GM19043 (cell line): ENCODE measurements at regions not wholly inside any gene's neighbourhood (a gene's known extent, or its start where the extent isn't known, plus 50 kb on each side); places are given as distances from the start of the nearest gene placed in this dataset.
"Not testable (repeated sequence)": the region's sequence is repeated elsewhere in the genome, so short reads cannot be mapped to it uniquely, and the experiment has no call there.

Source experiments
- ATAC-seq: cut with Tn5 transposase; IDR thresholded peaks from one replicate; pipeline ENCODE4 v1.9.1; 2021; ENCODE audit warnings: low read depth; ENCODE audit not compliant: unreplicated experiment

DNA sequence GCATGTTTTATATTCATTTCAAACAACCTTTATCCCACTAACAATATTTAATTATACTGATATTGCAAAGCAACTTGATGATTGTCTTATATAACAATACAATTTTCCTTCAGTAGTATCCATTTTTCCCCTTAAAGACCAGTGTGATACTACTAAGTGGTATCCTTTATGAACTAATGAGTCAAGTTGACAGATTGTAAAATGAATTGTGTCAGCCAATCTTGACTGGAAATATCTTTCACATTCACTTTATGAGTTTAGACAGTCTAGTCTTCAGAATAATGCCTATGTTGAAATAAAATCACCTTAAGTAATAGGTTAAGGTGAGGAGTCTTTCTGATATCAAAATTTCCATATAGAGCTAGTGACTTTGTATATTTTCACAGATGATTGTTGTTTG, 950.0 kb upstream of the CELF2 start:
- ATAC-seq: no peak

- not testable (repeated sequence) for ATAC-seq
Observed at GRCh38 chr10:10074847-10075246, 942.8 kb upstream of the CELF2 start.

DNA sequence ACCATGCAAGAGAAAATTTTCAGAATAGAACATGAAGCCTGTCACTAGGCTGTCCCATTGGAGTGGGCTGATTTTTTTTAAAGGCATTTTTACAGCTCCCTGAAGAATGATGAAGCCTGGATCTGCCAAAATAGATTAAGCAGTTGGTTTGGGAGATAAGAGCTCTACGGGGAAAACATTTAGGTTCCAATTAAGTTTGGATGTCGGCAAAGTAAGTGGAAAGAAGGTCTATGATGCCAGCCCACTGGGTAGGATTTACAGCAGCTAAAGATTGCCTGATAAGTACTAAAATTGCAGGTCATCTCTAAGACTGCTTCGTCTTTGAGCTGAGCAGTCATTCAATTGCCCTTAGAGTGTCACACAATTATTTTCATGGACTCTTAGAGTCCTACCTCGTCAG, 939.2 kb upstream of the CELF2 start:
- ATAC-seq: no peak

DNA sequence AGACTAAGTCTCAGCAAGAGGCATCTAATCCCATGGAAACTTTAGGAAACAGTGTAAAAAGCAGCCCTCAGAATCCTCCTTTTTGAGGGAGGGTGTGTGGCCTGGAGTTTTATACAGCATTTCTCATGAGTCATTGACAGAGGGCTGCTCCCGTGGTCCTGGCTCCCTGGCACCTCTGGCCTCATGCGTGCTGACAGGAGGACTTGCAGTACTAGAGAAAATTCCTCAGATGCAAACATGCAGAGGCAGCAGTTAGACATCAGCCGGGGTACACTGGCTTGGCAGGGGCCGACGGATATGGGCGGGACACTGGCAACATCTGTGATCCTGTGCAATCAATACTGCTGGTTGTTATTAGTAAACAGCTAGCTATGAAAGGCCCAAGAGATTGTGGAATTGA, 925.1 kb upstream of the CELF2 start:
- ATAC-seq: no peak

DNA sequence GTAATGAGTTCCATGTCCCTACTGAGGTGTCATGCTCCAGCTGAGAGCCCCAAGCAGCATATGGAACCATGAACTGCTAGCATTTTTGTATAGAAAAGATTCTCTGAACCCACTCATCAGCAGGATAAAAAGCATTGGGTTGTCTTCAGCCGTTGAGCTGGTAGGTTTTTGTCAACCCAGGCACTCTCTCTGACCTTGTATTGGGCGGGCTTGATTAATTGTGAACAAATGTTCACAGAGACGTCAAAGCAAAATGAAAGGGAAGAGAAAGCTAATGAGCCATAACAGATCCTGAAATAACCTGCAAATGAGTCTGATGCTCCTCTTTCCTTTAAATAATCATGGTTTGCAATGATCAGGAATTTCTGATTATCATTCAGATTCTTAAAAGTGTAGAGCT, 924.7 kb upstream of the CELF2 start:
- no peak for ATAC-seq

DNA sequence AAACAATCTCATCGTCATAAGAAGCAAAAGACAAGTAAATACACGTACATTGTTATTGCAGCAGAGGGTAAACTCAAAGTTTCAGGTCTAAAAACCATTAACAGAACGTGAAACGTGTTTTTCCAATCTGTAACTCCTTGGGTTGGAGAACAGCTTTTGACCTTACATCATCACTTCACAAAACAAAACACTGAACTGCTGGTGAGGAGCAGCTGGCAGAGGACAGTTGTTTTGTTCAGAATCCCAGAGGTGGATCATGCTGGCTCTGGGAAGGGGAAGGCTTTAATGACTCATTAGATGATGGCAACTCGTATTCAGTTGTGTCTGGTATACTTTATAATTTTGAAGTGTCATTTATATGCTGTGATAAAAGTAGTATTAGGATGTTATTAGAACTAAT, 923.0 kb upstream of the CELF2 start:
- no peak for ATAC-seq

DNA sequence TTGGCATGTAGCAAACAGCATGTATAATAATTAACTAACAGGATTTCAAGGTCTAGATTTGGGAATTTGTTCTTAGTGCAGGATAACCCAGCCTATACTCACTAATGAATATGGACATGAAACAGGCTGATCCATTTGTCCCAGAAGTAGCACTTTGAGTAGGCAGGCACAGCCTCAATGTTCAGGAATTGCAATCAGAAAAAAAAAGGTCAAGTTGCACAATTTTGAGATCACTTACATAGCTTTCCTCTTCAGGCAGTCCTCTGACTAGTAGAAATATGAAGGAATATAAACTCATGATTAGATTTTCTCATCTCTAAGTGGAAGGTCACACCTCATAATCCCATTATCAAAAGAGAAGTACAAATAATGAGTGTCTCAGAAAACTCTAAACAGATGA, 921.4 kb upstream of the CELF2 start:
- no peak for ATAC-seq

GRCh38 chr10:10096898-10097297, 920.8 kb upstream of the CELF2 start:
- ATAC-seq: no peak

GRCh38 chr10:10101106-10101505, 916.6 kb upstream of the CELF2 start:
- no peak for ATAC-seq

DNA sequence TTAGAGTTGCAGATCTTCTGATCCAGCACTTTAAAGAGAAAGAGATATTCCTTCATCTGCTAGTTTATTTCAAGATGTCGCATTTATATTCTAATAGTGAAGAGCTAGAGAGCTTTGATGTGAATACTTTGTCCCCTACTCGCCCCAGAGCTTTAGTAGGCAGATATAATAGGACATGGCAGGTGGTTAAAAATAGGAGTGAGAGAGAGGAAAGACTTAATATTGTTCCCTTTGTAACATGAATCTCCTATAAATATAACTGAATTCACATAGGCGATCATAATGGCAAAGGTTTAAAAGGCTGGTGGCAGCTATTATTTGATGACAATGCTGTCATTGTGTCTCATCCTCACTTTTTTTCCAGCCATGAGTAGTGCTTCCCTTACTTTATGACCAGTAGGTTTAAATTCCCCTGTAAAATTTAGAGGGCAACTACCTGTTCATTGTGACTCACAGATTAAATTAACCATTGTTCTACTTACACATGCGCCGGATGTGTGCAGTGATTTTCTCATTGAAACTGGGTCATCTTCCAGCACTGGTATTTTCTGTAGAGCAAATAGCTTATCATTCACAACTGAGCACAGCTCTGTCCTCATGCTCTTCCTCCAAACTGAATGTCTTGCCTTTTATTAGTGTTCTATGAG, 906.7 kb upstream of the CELF2 start:
- ATAC-seq: no peak

- ATAC-seq: no peak
Observed at GRCh38 chr10:10118131-10118530, 899.5 kb upstream of the CELF2 start.

DNA sequence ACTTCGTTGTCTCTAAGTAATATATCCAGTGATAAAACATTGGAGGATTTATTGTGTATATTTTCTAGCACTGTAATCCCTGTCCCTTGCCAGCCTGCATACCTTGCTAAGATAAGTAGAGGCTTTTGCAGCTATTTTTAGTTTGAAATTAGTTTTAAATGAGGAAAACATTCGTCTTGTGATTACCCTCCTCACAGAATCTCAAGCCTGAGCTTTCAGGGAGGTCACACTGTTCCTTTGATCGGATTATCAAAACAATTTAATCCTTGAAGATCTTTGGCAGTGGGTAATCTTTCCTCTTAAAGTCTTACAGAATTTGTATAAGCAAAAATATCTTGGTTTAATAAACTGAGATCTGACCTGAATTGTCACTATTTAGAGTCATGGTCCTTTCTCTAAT, 897.0 kb upstream of the CELF2 start:
- ATAC-seq: no peak

- ATAC-seq: no peak
Observed at GRCh38 chr10:10125676-10126075, 892.0 kb upstream of the CELF2 start.

GRCh38 chr10:10126218-10126617, 891.5 kb upstream of the CELF2 start:
- ATAC-seq: no peak

DNA sequence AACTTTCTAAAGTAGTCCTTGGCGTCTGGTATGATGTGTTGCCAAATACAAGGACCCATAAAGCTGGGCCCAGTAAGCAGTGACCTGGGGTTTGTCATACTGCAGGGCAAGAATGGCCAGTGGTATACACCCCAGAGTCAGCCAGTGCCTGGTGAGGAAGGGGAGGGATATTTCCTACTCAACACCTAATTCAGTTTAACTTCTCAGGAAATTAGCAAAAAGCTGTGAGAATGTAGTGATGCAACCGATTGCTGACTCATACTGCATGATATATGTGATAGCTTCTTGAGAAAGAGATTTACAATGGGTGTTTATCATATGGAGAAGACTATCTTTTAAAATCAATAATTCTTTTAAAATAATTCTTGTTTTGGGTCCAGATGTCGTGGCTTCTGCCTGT, 889.3 kb upstream of the CELF2 start:
- no peak for ATAC-seq

DNA sequence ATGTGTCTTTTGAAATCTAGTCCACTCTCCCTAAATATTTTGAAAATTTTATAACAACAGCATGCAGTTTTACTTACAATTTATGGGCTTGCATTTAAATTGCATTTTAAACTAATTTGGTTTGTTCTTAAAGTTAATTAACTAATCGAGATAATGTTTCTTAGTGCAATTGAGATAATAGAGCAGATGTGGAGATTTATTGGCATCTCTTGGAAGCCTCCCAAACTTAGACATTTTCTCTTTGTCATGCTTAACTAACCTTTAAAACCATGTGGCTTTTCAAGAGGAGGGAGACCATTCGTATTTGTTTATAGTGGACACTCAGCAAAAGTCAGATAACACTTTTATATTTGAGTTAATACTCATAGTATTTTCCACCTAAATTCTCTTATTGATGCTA, 887.0 kb upstream of the CELF2 start:
- no peak for ATAC-seq

- no peak for ATAC-seq
Observed at GRCh38 chr10:10132009-10132408, 885.7 kb upstream of the CELF2 start.

GRCh38 chr10:10133281-10133680, 884.4 kb upstream of the CELF2 start:
- no peak for ATAC-seq

GRCh38 chr10:10138685-10139084, 879.0 kb upstream of the CELF2 start:
- no peak for ATAC-seq

DNA sequence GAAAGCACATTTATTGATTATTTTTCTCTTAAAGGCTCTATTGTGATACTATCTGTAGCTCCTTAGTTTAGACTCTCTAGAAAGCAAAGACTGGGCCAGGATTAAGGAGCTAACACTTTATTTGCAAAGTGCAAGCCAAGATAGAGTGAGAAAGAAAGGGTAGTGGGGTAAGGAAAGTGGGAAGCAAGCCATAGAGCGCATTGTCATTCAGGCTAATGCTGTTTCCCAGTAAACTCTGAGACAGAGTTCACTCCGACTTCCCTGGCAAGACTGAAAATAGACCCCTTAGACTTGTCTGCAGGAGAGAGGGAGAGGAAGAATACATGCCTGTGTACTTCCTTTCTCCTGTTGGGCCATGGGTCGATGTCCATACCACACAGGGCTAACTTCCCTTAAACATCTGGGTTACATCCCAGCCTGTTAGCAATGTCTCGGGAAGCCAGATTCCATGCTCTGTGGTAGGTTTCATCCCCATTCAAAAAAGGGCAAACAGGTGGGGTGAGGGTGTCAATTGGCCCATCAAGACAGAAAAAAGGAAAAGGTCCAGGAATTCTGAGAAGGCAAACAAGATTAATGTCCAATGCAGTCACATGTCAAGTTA, 875.8 kb upstream of the CELF2 start:
- no peak for ATAC-seq

DNA sequence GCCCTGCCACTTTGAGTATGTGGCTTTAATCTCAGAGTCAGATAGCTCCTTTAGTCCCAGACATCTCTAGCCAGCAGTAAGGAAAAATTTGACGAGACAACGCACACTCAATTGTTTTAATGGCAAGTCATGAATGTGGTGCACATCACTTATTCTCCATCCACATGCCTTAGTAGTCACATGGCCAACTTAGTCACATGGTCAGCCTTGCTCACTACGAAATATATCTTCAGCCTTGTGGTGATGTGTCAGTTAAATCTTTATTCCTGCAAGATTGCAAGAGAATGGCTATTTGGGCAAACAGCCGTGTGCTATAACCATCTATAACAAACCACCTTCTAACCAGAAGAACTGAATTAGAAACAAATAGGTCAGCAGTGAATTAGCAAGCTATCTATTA, 871.1 kb upstream of the CELF2 start:
- no peak for ATAC-seq

GRCh38 chr10:10149899-10150298, 867.8 kb upstream of the CELF2 start:
- no peak for ATAC-seq
